DOHH2 (cell line): ENCODE measurements at regions not wholly inside any gene's neighbourhood (a gene's known extent, or its start where the extent isn't known, plus 50 kb on each side); places are given as distances from the start of the nearest gene placed in this dataset.
"Not testable (repeated sequence)": the region's sequence is repeated elsewhere in the genome, so short reads cannot be mapped to it uniquely, and the experiment has no call there.

Experiments
- H3F3A ChIP-seq: fragments of 200-600 bp; sonication (generic), shearing (Covaris generic); 2 replicates; pipeline ENCODE4 v1.6.0; 2016; ENCODE audit warnings: antibody characterized with exemption, mild to moderate bottlenecking; ENCODE audit not compliant: control insufficient read depth, insufficient read depth
- H3K27ac ChIP-seq: fragments of 200-600 bp; sonication (generic); 2 replicates; pipeline ENCODE4 v1.5.1; 2014; ENCODE audit warnings: low read depth, mild to moderate bottlenecking, low read length, moderate library complexity
- H3K27me3 ChIP-seq: fragments of 200-600 bp; sonication (generic); 2 replicates; pipeline ENCODE4 v1.6.1; 2014; ENCODE audit warnings: mild to moderate bottlenecking, low read length, mixed read lengths; ENCODE audit not compliant: control insufficient read depth
- H3K36me3 ChIP-seq: fragments of 200-600 bp; sonication (generic); 2 replicates; pipeline ENCODE4 v1.6.1; 2014; ENCODE audit warnings: mild to moderate bottlenecking, low read length, moderate library complexity, mixed read lengths; ENCODE audit not compliant: control insufficient read depth
- H3K4me1 ChIP-seq: fragments of 200-600 bp; sonication (generic); 2 replicates; pipeline ENCODE4 v1.6.1; 2014; ENCODE audit warnings: mild to moderate bottlenecking, low read length, mixed read lengths; ENCODE audit not compliant: control insufficient read depth
- H3K4me2 ChIP-seq: fragments of 200-600 bp; sonication (generic); 2 replicates; pipeline ENCODE4 v1.6.0; 2014; ENCODE audit warnings: mild to moderate bottlenecking, low read length, moderate library complexity
- H3K4me3 ChIP-seq: fragments of 200-600 bp; sonication (generic); 2 replicates; pipeline ENCODE4 v1.5.1; 2014; ENCODE audit warnings: mild to moderate bottlenecking, low read length, mixed read lengths
- H3K79me2 ChIP-seq: fragments of 200-600 bp; sonication (generic); 2 replicates; pipeline ENCODE4 v1.6.1; 2014; ENCODE audit warnings: mild to moderate bottlenecking, low read length, mixed read lengths; ENCODE audit not compliant: control insufficient read depth
- H3K9me2 ChIP-seq: fragments of 200-600 bp; sonication (generic); replicated peaks from 2 replicates; pipeline ENCODE4 v1.6.1; 2014; ENCODE audit warnings: mild to moderate bottlenecking, low read length, mixed read lengths; ENCODE audit not compliant: control insufficient read depth
- H3K9me3 ChIP-seq: fragments of 200-600 bp; sonication (generic); 2 replicates; pipeline ENCODE4 v1.6.1; 2014; ENCODE audit warnings: antibody characterized with exemption, low read length, mixed read lengths; ENCODE audit not compliant: control insufficient read depth, insufficient read depth
- H4K20me1 ChIP-seq: fragments of 200-600 bp; sonication (generic); 2 replicates; pipeline ENCODE4 v1.6.0; 2014; ENCODE audit warnings: low read depth, mild to moderate bottlenecking, antibody characterized with exemption, low read length, moderate library complexity; ENCODE audit not compliant: control insufficient read depth, insufficient read depth
- EZH2phosphoT487 ChIP-seq: fragments of 200-600 bp; sonication (generic); IDR thresholded peaks from 2 replicates; pipeline ENCODE4 v1.6.1; 2017; ENCODE audit warnings: borderline replicate concordance, mild to moderate bottlenecking, antibody characterized with exemption, low read length, moderate library complexity, mixed read lengths
- TF ChIP-seq, protein P1 (sequence below): fragments of 200-600 bp; sonication (generic); IDR thresholded peaks from one replicate; pipeline ENCODE4 v1.5.1; 2014; ENCODE audit warnings: antibody characterized with exemption, mild to moderate bottlenecking, low read depth, low read length; ENCODE audit not compliant: poor library complexity, severe bottlenecking

DNA sequence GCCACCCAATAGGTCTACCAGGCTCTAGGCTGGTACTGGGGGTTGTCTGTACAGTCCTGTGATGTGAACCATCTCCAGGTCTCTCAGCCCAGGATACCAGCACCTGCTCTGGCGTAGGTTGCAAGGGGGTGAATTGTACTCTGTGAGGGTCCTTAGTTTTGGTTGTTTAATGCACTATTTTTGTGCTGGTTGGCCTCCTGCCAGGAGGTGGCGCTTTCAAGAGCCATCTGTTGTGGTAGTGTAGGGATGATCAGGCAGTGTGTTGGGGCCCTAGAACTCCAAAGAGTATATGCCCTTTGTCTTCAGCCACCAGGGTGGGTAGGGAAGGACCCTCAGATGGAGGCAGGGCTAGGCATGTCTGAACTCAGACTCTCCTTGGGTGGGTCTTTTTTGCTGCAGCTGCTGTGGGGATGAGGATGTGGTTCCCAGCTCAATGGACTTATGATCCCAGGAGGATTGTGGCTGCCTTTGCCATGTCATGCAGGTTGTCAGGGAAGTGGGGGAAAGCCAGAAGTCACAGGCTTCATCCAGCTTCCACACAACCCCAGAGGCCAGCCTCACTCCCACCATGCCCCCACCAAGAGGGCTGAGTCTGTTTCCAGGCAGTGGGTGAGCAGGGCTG lies 301.8 kb upstream of the CHRM3 start:
- Histone ChIP-seq H3K9me3 (no peaks in the 10 kb centered on the region), H3K79me2 (no peaks in the 10 kb centered on the region), H4K20me1 (no peaks in the 10 kb centered on the region), H3K27ac (no peak overlapping the region), H3K36me3 (no peaks in the 10 kb centered on the region), H3F3A (no peaks in the 10 kb centered on the region), H3K4me3 (no peak overlapping the region), H3K9me2 (no peaks in the 10 kb centered on the region), H3K27me3 (no peaks in the 10 kb centered on the region), H3K4me2 (no peak overlapping the region), H3K4me1 (no peaks in the 10 kb centered on the region)
- TF ChIP-seq, protein P1, sequence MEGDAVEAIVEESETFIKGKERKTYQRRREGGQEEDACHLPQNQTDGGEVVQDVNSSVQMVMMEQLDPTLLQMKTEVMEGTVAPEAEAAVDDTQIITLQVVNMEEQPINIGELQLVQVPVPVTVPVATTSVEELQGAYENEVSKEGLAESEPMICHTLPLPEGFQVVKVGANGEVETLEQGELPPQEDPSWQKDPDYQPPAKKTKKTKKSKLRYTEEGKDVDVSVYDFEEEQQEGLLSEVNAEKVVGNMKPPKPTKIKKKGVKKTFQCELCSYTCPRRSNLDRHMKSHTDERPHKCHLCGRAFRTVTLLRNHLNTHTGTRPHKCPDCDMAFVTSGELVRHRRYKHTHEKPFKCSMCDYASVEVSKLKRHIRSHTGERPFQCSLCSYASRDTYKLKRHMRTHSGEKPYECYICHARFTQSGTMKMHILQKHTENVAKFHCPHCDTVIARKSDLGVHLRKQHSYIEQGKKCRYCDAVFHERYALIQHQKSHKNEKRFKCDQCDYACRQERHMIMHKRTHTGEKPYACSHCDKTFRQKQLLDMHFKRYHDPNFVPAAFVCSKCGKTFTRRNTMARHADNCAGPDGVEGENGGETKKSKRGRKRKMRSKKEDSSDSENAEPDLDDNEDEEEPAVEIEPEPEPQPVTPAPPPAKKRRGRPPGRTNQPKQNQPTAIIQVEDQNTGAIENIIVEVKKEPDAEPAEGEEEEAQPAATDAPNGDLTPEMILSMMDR = peak; percentile 12
- TF ChIP-seq EZH2phosphoT487 = no peak

DNA sequence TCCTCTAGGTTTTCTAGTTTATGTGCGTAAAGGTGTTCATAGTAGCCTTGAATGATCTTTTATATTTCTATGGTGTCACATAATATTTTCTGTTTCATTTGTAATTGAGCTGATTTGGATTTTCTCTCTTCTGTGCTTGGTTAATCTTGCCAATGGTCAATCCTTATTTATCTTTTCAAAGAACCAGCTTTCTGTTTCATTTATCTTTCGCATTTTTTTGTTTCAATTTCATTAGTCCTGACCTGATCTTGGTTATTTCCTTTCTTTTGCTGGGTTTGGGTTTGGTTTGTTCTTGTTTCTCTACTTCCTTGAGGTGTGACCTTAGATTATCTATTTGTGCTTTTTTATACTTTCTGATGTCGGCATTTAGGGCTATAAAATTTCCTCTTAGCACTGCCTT lies 304.4 kb upstream of the CHRM3 start:
- not testable (repeated sequence) for H3F3A ChIP-seq, H3K4me1 ChIP-seq, H3K79me2 ChIP-seq, H3K4me3 ChIP-seq, H3K9me3 ChIP-seq, H3K4me2 ChIP-seq, H4K20me1 ChIP-seq, H3K27ac ChIP-seq, H3K27me3 ChIP-seq, H3K9me2 ChIP-seq, H3K36me3 ChIP-seq

DNA sequence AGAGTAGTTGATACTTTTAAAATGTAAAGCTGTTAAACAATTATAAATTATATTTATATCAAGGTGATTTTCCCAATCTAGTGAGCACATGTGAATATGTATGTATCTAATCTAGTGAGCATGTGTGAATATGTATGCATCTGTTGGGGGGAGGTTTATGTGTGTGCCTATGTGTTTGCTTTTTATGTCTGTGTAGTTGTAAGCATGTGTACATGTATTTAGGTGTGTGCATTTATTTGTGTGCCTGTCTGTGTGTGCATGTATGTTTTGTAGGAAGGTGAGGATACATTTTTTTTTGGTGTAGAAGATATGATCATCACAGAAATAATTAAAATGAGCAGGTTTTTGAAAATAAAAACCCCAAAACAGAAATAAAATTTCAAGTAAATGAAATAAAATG lies 318.9 kb upstream of the CHRM3 start:
- Histone ChIP-seq H3K9me3 (no peaks in the 10 kb centered on the region), H3K27ac (no peak overlapping the region), H3K79me2 (no peaks in the 10 kb centered on the region), H4K20me1 (no peaks in the 10 kb centered on the region), H3K9me2 (no peaks in the 10 kb centered on the region), H3K4me3 (no peak overlapping the region), H3K4me2 (no peak overlapping the region), H3F3A (no peaks in the 10 kb centered on the region), H3K27me3 (no peaks in the 10 kb centered on the region), H3K4me1 (no peaks in the 10 kb centered on the region), H3K36me3 (no peaks in the 10 kb centered on the region)
- TF ChIP-seq, protein P1 = no peak
- no peak for TF ChIP-seq EZH2phosphoT487

DNA sequence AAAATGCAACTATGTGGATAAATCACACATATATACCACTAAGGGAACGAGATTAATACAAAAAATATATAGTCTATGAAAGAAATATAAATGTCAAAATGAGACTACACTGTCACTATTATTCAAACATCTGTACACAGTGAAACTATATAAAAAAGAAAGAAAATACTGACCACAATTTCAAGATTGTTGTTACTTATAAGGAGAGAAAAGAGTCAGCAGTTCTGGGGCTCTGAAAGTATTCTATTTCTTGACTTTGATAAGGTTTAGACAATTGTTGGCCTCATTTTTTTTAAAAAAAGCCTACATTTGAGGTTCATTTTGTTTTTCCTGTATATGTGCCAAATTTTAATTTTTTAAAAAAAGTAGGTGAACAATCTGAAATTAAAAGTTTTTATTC lies 319.3 kb upstream of the CHRM3 start:
- H3K4me2 ChIP-seq = no peak overlapping the region
- no peaks in the 10 kb centered on the region for H3K9me3 ChIP-seq
- no peak overlapping the region for H3K4me3 ChIP-seq
- H3K79me2 ChIP-seq = no peaks in the 10 kb centered on the region
- no peaks in the 10 kb centered on the region for H3K9me2 ChIP-seq
- H3K27me3 ChIP-seq = no peaks in the 10 kb centered on the region
- no peak overlapping the region for H3K27ac ChIP-seq
- H3K36me3 ChIP-seq = no peaks in the 10 kb centered on the region
- H3K4me1 ChIP-seq = no peaks in the 10 kb centered on the region
- H3F3A ChIP-seq = no peaks in the 10 kb centered on the region
- TF ChIP-seq, protein P1 = no peak
- TF ChIP-seq EZH2phosphoT487 = no peak
- no peaks in the 10 kb centered on the region for H4K20me1 ChIP-seq
